ENCODE measurements at regions not wholly inside any gene's neighbourhood (a gene's known extent, or its start where the extent isn't known, plus 50 kb on each side); places are given as distances from the start of the nearest gene placed in this dataset.

GRCh38 chr6:23533311-23533710 is 592.7 kb upstream of the NRSN1 start:
- TF ChIP-seq POLR2AphosphoS5 (IDR thresholded peaks at IDR 0.05) (no peak), CTCF (IDR thresholded peaks at IDR 0.05) (no peak), EP300 (IDR thresholded peaks at IDR 0.05) (no peak), POLR2A (IDR thresholded peaks at IDR 0.05) (no peak)

Measured in sigmoid colon (tissue), 4 donors.